ENCODE measurements at regions not wholly inside any gene's neighbourhood (a gene's known extent, or its start where the extent isn't known, plus 50 kb on each side); places are given as distances from the start of the nearest gene placed in this dataset.

DNA sequence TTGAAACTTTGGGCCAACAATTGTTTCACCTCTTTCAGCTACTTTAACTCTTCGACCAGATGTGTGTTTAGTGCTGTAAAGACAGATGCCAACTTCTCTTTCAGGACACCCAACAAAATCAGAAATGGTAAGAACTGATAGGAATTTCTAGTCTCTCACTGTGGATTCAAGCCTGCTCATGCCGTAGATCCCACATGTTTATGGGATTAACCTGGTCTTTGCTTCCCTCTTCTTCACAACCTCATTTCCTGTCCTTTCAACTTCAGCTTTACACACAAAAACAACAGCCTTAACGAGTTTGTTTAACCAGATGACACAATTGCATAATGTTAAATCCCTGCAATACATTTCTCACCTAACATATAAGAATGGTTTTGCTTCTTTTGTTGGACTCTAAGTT is 1031.9 kb upstream of the LRFN5 start:
- no peak overlapping the region for H3K4me3 ChIP-seq
- H3K9me3 ChIP-seq = no peaks in the 10 kb centered on the region
- H3K27ac ChIP-seq = no peak overlapping the region
- no peak for DNase-seq
- no peaks in the 10 kb centered on the region for H3K36me3 ChIP-seq
- intact Hi-C loops (cut with DNase I) = no loop called here
- H3K4me1 ChIP-seq = no peaks in the 10 kb centered on the region
- no peaks in the 10 kb centered on the region for H3K27me3 ChIP-seq
- WGBS, 2 donors = 23 to 38% methylated on average over 3 of the region's 3 CpGs
- no peak for TF ChIP-seq POLR2A (IDR thresholded peaks at IDR 0.05)
- TF ChIP-seq POLR2AphosphoS5 (IDR thresholded peaks at IDR 0.05) = no peak
- no peak for TF ChIP-seq EP300 (IDR thresholded peaks at IDR 0.05)
- TF ChIP-seq, protein P1, sequence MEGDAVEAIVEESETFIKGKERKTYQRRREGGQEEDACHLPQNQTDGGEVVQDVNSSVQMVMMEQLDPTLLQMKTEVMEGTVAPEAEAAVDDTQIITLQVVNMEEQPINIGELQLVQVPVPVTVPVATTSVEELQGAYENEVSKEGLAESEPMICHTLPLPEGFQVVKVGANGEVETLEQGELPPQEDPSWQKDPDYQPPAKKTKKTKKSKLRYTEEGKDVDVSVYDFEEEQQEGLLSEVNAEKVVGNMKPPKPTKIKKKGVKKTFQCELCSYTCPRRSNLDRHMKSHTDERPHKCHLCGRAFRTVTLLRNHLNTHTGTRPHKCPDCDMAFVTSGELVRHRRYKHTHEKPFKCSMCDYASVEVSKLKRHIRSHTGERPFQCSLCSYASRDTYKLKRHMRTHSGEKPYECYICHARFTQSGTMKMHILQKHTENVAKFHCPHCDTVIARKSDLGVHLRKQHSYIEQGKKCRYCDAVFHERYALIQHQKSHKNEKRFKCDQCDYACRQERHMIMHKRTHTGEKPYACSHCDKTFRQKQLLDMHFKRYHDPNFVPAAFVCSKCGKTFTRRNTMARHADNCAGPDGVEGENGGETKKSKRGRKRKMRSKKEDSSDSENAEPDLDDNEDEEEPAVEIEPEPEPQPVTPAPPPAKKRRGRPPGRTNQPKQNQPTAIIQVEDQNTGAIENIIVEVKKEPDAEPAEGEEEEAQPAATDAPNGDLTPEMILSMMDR (IDR thresholded peaks at IDR 0.05) = no peak

DNA sequence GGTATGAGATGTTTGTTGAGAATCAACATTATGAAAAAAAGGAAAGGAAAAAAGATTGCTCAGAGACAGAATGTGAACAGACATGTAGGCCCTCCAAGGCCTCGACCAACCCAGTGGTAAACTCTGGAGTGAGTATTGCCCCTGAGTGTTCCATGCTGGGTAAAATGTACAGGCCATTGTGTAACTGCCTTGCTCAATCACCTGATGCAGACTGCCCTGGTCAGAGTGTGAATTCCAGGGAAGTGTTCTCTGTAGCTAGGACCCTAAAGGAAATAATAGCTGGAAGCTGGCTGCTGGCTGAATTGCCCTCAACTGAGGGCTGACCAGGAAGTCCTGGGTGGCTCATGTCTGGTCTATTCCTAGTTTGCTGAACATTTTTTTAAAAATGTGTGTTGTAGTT is 1081.4 kb upstream of the LRFN5 start:
- no peak overlapping the region for H3K4me3 ChIP-seq
- no peak overlapping the region for H3K27ac ChIP-seq
- no peaks in the 10 kb centered on the region for H3K4me1 ChIP-seq
- DNase-seq = no peak
- WGBS, 2 donors = 32 to 60% methylated on average over 1 of the region's 1 CpG
- intact Hi-C loops (cut with DNase I) = no loop called here
- no peaks in the 10 kb centered on the region for H3K36me3 ChIP-seq
- H3K9me3 ChIP-seq = no peaks in the 10 kb centered on the region
- TF ChIP-seq POLR2A (IDR thresholded peaks at IDR 0.05) = no peak
- no peak for TF ChIP-seq POLR2AphosphoS5 (IDR thresholded peaks at IDR 0.05)
- TF ChIP-seq EP300 (IDR thresholded peaks at IDR 0.05) = no peak
- TF ChIP-seq, protein P1 (IDR thresholded peaks at IDR 0.05) = no peak
- H3K27me3 ChIP-seq = no peaks in the 10 kb centered on the region

DNA sequence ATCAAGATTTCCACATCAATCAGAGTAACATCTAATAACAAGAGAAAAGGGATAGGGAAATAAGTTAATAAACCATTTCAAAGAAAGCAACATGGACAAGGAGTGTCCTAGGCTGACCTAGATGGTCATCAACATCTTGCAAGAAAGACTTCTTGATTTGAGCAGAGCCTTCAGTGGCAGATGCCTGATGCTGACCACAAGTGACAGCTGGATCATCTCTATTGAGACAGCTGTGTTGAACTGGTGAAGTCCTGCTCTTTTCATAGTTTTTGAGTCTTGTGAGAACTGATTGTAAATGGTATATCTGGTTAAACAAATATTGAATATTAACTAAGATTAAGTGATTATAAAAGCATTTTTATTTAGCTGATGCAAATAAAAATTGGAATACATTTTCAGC is 1083.6 kb upstream of the LRFN5 start:
- H3K27me3 ChIP-seq = no peaks in the 10 kb centered on the region
- no peak overlapping the region for H3K4me3 ChIP-seq
- TF ChIP-seq POLR2AphosphoS5 (IDR thresholded peaks at IDR 0.05) (no peak), EP300 (IDR thresholded peaks at IDR 0.05) (no peak), POLR2A (IDR thresholded peaks at IDR 0.05) (no peak)
- TF ChIP-seq, protein P1 (IDR thresholded peaks at IDR 0.05) = no peak
- no peaks in the 10 kb centered on the region for H3K36me3 ChIP-seq
- H3K4me1 ChIP-seq = no peaks in the 10 kb centered on the region
- no peaks in the 10 kb centered on the region for H3K9me3 ChIP-seq
- intact Hi-C loops (cut with DNase I) = no loop called here
- DNase-seq = no peak
- no peak overlapping the region for H3K27ac ChIP-seq

DNA sequence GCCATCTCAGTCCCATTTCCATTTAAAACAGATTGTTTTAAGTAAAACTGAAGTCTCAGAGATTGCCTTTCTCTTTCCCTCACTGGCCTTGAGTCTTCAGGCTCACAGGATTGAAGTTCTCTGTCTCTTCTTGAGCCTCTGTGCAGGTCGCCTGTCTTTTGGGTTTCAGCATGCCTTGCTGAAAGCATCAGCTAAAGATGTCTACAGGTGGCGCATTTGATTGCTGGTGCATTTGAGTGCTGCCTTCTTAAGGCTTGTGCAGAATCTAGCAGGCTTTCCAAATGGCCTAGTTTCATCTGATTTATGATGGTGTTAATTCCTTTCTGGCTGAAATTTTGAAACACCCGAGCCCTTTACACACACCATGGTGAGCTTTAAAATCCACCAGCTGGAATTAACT is 1062.2 kb upstream of the FBXO33 start:
- intact Hi-C loops (cut with DNase I) = no loop called here
- no peaks in the 10 kb centered on the region for H3K9me3 ChIP-seq
- no peaks in the 10 kb centered on the region for H3K4me1 ChIP-seq
- no peaks in the 10 kb centered on the region for H3K27me3 ChIP-seq
- H3K27ac ChIP-seq = no peak overlapping the region
- no peak overlapping the region for H3K4me3 ChIP-seq
- WGBS, 2 donors = 65 to 76% methylated on average over 3 of the region's 3 CpGs
- TF ChIP-seq, protein P1 (IDR thresholded peaks at IDR 0.05) = no peak
- TF ChIP-seq POLR2A (IDR thresholded peaks at IDR 0.05) (no peak), POLR2AphosphoS5 (IDR thresholded peaks at IDR 0.05) (no peak), EP300 (IDR thresholded peaks at IDR 0.05) (no peak)
- H3K36me3 ChIP-seq = no peaks in the 10 kb centered on the region
- no peak for DNase-seq

DNA sequence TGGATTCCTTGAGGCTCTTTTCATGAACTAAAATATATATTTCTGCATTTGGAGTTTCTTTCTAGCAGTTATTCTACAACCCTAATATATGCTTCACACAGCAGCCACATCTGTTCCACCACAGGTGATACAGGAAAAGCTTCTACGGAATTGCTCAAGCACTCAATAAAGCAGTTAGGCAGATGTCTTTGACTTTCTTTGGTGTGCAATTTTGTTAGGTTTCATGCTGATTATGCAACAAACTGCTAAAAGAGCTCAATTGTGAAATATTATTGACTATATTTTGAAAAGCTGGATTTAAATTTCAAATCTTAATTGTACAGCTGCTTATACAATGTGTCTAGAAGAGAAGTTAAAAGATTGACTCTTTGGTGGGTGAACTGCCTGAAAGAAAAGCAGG is 1055.6 kb upstream of the FBXO33 start:
- Histone ChIP-seq H3K36me3 (no peaks in the 10 kb centered on the region), H3K27me3 (no peaks in the 10 kb centered on the region), H3K4me1 (no peaks in the 10 kb centered on the region), H3K4me3 (no peak overlapping the region), H3K27ac (no peak overlapping the region), H3K9me3 (no peaks in the 10 kb centered on the region)
- TF ChIP-seq, protein P1 (IDR thresholded peaks at IDR 0.05) = no peak
- TF ChIP-seq POLR2AphosphoS5 (IDR thresholded peaks at IDR 0.05) (no peak), EP300 (IDR thresholded peaks at IDR 0.05) (no peak), POLR2A (IDR thresholded peaks at IDR 0.05) (no peak)
- intact Hi-C loops (cut with DNase I) = no loop called here
- WGBS, 2 donors = 90 to 94% methylated on average over 1 of the region's 1 CpG
- DNase-seq = no peak
